HG03442 (cell line): ENCODE measurements at regions not wholly inside any gene's neighbourhood (a gene's known extent, or its start where the extent isn't known, plus 50 kb on each side); places are given as distances from the start of the nearest gene placed in this dataset.

Experiments used
- ATAC-seq: cut with Tn5 transposase; IDR thresholded peaks from one replicate; pipeline ENCODE4 v1.9.1; 2021; ENCODE audit warnings: mild to moderate bottlenecking, moderate library complexity; ENCODE audit not compliant: unreplicated experiment

DNA sequence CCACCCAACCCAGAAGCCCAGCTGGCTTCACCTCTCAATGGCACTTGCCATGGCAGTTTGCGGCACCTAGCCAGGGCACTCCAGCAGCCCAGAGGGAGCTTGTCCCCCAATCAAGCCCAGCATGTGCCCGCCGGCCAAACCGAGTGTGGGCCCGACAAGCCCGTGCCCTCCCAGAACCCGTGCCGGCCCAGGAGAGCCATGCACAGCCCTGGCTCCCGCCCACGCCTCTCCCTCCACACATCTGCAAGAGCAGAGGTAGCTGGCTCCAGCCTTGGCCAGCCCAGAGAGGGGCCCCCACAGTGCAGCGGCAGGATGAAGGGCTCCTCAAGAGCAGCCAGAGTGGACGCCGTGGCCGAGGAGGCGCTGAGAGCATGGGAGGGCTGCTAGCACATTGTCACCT, 2278.0 kb upstream of the PCDH20 start:
- no peak for ATAC-seq

DNA sequence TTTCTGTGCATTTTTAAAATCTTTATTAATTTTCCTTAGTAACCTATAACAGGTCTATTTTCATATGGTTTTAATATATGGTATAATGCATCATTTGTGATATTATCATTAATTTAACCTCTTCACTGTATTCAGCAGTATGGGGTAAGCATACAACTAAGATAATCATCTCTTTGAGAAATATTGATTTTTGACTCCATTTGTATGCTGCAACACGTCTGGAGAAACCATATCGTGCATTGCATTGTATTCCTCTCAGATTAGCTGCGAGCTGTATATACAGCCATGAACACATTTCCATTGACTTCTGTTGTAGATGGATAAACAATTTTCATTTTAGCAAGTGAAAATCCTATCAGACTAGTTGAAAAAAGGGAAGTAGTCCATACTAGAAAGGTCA, 2275.8 kb upstream of the PCDH20 start:
- ATAC-seq, result no peak

DNA sequence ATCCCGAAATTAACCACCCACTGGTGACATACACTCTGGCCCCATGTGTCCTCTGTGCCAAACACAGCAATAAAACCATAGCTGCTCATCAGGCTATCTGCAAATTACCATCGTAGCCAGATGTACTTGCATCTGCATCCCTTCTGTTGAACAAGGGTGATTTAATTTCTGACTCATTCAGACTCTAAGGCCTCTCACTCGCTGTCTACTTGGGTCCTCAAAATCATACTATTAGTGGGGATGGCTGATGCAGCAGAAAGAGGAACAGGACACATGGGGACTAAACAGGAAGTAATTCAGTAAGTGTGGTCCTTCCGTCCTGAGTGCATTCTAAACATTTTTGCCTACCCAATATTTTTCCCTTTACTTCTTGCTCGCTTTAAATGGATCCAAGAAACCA, 2275.0 kb upstream of the PCDH20 start:
- no peak for ATAC-seq

DNA sequence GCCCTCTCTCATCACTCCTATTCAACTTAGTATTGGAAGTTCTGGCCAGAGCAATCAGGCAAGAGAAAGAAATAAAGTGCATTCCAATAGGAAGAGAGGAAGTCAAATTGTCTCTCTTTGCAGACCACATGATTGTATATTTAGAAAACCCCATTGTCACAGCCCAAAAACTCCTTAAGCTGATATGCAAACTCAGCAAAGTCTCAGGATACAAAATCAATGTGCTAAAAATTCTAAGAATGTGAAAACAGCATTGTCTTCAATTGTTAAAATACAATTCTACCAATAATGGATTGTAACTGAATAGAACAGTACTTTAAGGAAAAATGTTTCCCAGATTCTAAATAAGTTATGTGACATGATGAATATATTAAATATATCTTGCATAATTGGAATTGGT, 2269.2 kb upstream of the PCDH20 start:
- no peak for ATAC-seq

DNA sequence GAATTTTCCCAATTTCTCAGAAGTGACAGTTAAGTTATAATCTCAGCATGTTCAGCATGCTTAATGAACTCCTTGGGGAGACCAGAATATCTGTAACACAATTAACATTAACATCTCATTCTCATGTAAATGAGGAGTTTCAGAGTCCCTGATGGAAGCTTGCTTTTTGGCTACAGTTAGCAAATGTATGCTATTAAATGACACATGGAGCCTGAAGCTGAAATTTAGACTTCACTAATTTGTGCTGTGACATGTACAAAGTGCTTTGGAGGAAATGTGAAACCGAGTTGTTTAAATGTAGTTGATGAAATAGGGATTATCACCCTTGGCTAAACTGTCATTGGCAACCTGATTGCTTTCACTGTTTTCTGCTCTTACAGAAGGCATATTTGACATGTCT, 2265.1 kb upstream of the PCDH20 start:
- no peak for ATAC-seq

DNA sequence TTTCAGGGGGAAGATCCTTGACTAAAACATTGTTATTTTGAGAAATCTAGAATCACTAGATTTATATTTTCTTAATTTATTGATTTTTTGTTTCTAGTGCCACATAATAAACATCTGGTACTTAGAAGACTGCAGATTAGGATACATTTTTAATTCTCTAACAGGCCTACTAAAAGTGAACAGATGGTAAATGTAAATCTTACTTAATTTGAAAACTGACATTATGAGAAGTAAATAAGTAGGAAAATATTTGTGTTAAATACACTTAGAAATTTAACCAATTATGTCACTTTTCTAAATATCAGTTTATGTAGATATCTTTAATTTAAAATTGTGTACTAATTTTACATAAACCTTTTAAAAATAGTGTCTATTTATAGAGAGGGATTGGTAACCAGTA, 2255.6 kb upstream of the PCDH20 start:
- ATAC-seq, result no peak

DNA sequence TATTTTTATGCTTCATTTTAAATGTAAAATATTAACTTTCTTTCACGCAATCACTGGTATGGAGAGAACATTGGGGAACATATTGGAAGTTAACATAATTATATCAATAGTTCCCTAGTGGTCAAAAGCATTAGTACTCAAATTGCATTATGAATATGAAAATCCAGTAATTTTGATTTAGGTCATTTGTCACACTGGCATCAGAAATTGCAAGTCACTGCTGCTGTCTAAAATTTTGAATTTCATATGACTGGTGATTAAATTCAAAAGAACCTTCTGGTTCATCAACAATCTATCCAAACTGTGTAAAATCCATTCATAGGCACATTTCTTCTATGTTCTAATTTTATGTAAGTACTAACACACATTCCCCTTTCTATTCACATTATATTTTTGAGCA, 2235.7 kb upstream of the PCDH20 start:
- ATAC-seq, result no peak

DNA sequence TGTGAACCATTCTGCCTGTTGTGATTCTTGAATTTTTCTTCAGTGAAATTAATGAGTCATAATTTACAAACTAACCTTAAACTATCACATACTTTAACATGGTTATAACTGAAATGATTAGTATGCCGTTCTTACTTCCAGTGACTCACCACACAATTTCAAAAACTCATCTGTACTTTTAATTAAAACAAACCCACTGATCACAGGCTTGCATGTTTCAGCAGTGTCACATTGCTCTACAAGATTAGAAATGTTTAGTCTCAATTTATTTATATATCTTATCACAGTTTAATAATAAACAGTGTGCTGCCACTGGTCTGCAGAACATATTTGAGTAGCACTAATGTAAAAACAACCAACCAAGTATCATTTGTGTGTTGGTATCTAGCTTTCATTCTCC, 2227.9 kb upstream of the PCDH20 start:
- no peak for ATAC-seq

DNA sequence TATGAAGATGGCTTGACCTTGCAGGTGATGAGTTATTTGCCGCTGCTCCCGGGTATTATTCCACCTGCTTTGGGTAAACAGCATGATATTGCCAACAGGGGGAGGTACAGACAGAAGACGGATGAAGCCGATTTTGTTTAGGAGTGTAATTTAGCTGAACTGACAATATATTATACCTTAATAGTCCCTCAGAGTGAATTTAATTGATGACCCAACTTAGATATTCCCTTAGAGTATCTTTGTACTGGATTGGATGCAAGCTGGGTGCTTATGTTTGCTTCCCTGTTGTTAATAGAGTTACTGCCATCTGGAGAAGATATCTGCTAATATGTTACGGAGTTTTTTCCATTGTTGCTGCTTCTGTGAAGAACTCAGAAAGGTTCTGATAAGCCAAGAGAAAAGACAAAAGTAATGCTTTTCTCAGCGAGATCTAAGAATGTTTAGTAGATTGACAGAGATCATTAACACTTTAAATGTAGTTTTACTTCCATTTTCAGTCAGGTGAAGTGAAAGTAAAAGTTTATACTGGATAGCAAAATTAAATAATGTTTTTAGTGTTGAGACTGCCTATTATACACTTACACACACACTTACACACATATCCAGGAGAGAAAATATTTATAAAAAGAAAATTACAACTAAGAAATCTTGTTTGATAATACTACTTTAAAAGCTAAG, 2220.8 kb upstream of the PCDH20 start:
- peak; percentile 76 for ATAC-seq

DNA sequence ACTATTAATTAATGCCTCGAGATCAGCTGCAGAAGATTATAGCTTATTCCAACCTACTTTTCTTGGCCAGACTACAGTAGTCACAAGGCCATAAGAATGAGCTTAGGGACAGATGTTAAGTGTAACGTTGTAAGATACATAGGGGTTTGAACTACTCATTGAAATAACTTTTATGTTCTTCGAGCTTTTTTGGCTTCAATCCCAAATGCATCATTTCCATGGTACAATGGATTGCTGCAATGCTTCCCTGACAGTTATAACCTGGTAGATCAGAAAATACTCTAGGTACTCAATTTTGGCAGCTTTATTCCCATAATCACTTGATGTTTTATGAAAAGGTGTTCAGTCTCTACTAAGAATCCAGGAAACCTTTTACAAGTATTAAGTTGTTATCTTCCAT, 2216.7 kb upstream of the PCDH20 start:
- no peak for ATAC-seq

DNA sequence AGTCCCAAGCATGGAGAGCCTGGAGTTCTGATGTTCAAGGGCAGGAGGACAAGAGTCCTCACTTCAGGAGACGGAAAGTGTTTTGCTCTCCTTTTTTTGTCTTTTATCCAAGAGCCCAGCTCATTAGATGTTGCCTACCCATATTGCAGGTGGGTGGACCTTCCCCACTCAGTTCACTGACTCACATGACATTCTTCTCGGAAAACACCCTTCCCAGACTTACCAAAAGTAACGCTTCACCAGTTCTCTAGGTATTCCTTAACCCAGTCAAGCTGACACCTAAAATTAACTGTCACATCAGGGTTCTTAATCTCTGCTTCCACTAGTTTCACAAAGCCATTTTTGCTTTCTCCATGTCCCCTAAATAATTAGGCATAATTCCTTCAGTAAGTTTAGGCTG, 2215.4 kb upstream of the PCDH20 start:
- ATAC-seq, result no peak

DNA sequence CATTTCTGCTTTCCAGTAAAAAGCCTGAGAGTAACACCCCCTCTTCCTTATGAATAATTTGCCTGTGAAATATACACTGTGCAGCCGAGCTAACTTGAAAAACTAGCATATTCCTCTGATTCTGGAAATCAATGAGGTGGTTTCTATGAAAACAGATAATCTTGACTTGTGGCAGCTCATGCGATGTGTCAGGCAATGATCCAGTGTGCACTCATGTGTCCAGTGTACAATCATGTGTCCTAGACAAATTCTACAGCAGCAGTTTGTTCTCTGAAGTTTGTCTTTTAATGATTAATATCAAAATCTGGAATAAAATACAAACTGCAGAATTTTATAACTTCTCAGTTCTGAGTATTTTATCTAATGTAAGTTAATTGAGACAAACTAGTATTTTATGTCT, 2213.9 kb upstream of the PCDH20 start:
- ATAC-seq, result no peak

DNA sequence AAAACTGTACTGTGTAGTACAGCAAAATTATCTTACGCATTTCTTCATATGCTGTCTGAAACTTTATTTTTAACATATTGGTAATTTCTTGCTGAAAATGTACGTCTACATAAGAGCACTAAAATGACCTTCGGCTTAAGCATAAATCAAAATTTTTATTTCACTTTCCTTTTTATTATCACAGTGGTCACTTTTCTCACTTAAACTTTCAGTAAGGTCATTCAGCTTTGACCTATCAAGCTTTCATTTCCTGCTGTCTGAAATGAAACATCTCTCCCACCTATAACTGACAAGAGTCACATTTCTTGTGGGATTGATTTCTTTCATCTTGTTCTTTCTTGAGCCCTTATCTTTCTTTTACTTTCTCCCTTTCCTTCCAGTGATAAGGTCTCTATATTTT, 2212.7 kb upstream of the PCDH20 start:
- no peak for ATAC-seq

DNA sequence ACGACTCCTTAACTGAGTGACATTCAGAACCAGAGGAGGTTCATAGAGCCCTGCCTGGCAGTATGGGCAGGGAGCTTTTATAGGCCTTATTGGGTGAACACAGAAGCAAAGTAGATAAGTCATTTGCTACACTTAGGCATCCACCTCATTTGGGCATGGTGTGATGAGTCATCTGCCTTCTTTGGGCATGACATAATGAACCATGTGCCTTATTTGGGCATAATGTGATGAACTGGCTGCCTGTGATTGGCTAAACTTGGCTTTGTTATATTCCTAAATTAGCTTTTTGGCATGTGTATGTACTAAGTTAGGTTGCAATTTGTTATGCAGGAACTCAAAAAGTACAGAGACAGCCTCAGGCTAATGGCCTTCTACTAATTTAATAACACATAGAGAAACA, 2210.2 kb upstream of the PCDH20 start:
- no peak for ATAC-seq

DNA sequence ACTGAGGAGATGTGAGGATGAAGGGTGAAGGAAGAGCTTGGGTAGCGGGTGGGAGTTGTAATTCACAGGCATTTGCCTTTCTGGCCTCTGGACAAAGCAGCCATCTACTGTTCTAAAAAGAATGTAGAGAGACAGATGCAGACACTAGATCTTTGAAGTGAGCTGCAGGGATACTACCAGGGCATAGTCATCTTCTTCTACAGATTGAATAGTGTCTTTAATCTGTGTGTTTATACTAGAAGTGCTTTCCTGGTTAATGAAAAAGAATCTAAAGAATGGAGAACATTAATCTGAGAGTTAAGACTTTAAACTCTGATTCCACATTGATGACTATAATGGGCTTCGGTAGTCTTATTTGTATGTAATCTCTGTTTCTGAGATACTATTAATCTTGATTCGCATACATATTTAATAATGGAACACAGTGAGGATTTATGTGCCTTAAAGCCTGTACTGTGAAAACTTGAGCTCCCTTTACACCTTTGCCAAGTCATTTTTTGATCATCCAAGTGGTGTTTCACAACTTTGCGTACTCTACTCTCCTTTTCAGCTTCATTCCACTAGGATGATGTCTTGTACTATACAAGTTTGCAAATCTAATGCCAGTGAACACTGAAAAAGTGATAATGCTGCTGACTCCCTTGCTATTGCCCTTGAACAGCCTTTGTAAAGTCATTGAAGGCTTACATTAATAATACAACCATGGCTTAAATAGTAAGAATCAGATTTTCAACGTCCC, 2199.4 kb upstream of the PCDH20 start:
- no peak for ATAC-seq

DNA sequence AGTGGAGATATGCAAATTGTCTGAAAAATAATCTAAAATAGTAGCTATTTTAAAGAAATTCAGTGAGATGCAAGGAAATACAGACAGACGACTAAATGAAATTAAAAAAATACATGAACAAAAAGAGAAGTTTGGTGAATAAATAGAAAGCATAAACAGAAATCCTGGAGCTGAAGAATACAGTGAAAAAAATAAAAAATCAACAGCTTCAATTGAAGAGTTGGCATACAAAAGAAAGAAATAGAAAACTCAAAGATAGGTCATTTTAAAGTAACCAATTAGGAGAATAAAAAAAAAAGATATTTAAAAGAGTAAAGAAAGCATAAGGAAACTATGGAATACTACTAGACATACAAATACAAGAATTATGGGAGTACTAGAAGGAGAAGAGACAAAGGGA, 2191.5 kb upstream of the PCDH20 start:
- no peak for ATAC-seq

DNA sequence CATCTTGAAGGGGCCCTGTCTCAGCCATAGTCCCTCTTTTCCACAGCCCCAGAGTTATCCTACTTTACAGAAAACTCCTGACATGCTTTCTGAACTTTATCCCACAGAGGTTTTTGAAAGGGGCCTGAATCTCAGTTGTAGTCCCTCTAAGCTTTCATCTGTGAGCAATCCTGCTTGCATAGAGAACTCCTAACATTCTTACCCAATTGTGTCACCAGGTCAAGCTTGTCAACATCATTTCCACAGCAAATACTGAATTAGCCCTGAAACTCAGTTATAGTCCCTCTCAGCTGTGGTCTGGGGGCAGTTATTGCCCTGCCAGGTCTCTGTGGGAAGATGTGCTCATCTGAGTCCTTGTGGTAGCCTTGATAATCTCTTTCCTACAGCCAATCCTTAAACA, 2190.3 kb upstream of the PCDH20 start:
- ATAC-seq, result no peak

DNA sequence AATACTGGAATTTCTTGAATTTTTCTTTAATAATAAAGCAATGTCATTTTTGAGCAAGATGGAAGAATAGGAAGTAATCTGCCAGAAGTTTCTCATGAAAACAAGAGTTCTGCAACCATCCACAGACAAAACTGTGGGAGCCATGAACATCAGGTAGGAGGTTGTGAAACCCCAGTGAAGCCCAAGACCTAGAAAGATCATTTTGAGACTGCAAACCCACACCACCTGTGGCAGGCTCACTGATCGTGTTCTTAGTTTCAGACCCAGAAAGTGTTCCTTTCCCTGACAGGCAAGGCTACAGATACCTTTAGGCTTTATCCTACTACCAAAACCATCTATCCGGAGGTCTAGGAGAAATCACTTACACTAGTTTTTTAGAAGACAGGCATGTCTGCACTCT, 2189.8 kb upstream of the PCDH20 start:
- no peak for ATAC-seq

DNA sequence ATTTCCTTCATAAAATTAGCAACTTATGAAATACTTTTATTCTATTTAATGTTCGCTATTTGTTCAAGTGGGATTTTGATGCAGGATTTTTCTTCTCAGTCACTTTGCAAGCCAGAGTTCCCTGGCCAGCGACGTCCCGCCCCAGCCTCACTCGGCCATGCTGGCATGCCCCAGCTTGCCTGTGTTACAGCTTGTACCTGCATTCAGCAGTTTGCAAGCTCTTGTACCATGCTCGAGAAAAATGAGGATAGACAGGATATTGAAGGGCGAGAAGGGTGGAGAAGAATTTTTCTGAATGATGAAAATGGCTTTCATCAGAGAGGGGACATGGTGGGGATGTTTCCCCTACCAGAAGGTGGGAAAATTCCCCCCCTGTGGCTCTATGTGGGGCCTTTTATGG, 2180.2 kb upstream of the PCDH20 start:
- ATAC-seq, result no peak

DNA sequence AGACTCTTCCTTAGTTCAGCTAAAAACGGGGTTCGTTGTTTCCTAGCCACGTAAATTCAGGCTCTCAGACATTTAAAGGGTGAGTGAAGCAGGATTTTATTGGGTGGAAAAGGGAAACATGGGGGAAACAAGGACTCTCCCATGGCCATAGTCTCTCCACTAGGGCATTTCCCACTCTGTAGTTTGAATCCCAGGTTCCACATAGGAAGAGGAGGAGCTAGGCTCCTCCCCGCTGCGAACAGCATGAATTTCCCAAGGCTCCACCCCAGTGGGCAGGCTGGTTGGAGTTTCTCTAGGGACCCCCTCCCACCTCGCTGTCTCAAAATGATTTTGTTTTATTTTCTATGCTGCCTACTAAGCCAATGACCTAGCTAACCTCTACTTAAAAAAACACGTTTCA, 2170.8 kb upstream of the PCDH20 start:
- no peak for ATAC-seq

DNA sequence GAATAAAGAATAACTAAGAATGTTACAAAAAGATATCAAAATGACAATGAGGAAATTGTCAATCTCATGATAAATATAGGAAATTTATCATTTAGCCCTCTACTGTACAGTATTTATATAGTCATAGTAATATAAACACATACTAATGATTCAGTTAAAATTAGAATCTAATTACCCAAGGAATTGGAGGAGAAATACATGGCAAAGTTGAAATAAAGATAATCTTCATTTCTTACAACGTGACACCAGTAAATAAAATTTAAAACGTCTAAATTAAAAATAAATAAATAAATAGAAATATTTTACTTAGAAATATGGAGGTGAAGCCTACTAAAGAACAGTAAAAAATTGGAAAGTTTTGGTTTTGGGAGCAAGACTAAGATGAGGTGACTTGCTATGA, 2163.1 kb upstream of the PCDH20 start:
- ATAC-seq, result no peak

DNA sequence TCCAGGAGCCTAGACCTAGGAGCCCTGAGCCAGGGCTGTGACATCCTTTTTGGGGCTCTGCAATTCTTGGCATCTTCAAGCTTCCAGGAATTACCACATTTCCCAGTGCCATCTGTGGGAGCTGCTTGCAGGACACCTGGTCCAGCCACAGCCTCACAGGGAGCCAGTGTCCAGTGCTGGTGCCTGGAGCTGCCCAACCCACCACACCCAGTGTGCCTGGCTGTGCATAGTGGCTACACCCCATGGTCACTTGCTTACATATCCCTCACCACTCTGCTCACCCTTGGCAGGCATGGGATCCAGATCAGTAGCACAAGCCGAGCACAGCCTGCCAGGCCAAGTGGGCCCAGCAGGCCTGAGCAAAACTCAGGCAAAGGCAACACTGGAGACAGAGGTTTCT, 2151.4 kb upstream of the PCDH20 start:
- no peak for ATAC-seq

DNA sequence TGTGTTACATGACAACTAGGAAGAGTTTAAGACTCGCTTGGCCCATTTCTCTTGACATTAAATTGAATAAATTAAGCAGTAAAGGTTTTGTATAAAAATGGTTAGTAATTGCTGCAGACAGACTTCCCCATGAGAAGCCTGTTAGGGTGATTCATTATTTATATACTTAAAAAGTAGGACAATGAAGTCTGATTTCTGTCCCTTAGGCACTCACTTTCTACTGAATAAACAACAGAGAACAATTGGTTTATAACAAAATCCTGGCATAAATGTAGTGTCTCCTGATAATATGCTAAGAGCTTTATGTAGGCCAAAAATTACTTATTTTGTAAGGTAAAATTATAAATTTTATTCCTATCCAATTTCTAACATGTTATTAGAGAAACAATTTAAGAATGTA, 2138.5 kb upstream of the PCDH20 start:
- no peak for ATAC-seq
